ENCODE measurements at regions not wholly inside any gene's neighbourhood (a gene's known extent, or its start where the extent isn't known, plus 50 kb on each side); places are given as distances from the start of the nearest gene placed in this dataset.

DNA sequence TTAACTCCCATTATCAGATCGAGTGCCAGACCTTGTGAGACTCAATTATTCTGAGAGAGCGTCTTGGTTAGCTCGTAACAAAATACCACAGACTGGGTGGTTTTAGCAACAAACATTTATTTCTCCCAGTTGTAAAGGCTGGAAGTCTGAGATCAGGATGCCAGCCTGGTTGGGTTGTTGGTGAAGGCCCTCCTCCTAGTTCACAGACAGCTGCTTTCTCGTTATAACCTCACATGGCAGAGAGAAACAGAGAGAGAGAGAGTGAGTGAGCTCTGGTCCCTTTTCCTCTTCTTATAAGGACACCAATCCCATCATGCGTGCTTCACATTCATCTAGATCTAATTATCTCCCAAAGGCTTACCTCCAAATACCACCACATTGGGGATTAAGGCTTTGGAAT lies 114.2 kb upstream of the SLC24A2 start:
- TF ChIP-seq POLR2A (IDR thresholded peaks at IDR 0.05; ENCODE audit: extremely low read depth, insufficient read length) (no peak), MYC (IDR thresholded peaks at IDR 0.05; ENCODE audit: low read depth, low read length) (no peak)
- TF ChIP-seq, protein P1, sequence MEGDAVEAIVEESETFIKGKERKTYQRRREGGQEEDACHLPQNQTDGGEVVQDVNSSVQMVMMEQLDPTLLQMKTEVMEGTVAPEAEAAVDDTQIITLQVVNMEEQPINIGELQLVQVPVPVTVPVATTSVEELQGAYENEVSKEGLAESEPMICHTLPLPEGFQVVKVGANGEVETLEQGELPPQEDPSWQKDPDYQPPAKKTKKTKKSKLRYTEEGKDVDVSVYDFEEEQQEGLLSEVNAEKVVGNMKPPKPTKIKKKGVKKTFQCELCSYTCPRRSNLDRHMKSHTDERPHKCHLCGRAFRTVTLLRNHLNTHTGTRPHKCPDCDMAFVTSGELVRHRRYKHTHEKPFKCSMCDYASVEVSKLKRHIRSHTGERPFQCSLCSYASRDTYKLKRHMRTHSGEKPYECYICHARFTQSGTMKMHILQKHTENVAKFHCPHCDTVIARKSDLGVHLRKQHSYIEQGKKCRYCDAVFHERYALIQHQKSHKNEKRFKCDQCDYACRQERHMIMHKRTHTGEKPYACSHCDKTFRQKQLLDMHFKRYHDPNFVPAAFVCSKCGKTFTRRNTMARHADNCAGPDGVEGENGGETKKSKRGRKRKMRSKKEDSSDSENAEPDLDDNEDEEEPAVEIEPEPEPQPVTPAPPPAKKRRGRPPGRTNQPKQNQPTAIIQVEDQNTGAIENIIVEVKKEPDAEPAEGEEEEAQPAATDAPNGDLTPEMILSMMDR (IDR thresholded peaks at IDR 0.05; ENCODE audit: low read depth, low read length): no peak
- TF ChIP-seq, protein P2, sequence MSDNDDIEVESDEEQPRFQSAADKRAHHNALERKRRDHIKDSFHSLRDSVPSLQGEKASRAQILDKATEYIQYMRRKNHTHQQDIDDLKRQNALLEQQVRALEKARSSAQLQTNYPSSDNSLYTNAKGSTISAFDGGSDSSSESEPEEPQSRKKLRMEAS (IDR thresholded peaks at IDR 0.05; ENCODE audit: low read depth, low read length): no peak
